Fibroblast of pulmonary artery (primary cell): ENCODE measurements at regions not wholly inside any gene's neighbourhood (a gene's known extent, or its start where the extent isn't known, plus 50 kb on each side); places are given as distances from the start of the nearest gene placed in this dataset.

Experiments
- DNase-seq: peaks from one replicate; pipeline ENCODE4 v3.0.0-alpha.2; 2010; ENCODE audit warnings: low read depth
- H3K4me3 ChIP-seq: replicated peaks from 2 replicates; pipeline ENCODE4 v1.5.1; 2011; ENCODE audit warnings: low read depth, mild to moderate bottlenecking, control low read depth, low read length, moderate library complexity
- CTCF ChIP-seq: IDR thresholded peaks from 2 replicates; pipeline ENCODE4 v1.5.1; 2011; ENCODE audit warnings: mild to moderate bottlenecking, control low read depth, low read length, inconsistent platforms; ENCODE audit errors: missing control alignments

- DNase-seq: no peak
- TF ChIP-seq CTCF: no peak
- peak overlapping the region; percentile 55 for H3K4me3 ChIP-seq
Measured at GRCh38 chr3:69445024-69445423, 59.1 kb upstream of the FRMD4B start.

- no peak for DNase-seq
- no peak for TF ChIP-seq CTCF
- H3K4me3 ChIP-seq: no peak overlapping the region
Measured at GRCh38 chr3:69443457-69443920, 57.6 kb upstream of the FRMD4B start.

GRCh38 chr3:69442771-69443311 lies 57.0 kb upstream of the FRMD4B start:
- DNase-seq: no peak
- TF ChIP-seq CTCF: no peak
- no peak overlapping the region for H3K4me3 ChIP-seq

- TF ChIP-seq CTCF: no peak
- no peak overlapping the region for H3K4me3 ChIP-seq
- no peak for DNase-seq
Measured at GRCh38 chr3:69441732-69442131, 55.8 kb upstream of the FRMD4B start.

- DNase-seq: no peak
- no peak overlapping the region for H3K4me3 ChIP-seq
- TF ChIP-seq CTCF: no peak
Measured at GRCh38 chr3:69441040-69441439, 55.2 kb upstream of the FRMD4B start.

GRCh38 chr3:69439643-69440270 lies 53.9 kb upstream of the FRMD4B start:
- H3K4me3 ChIP-seq: no peak overlapping the region
- DNase-seq: peak; percentile 56

More at GRCh38 chr3:69439643-69440270, 53.9 kb upstream of the FRMD4B start:
- peak; percentile 83 for TF ChIP-seq CTCF
